C4-2B (cell line): ENCODE measurements at regions not wholly inside any gene's neighbourhood (a gene's known extent, or its start where the extent isn't known, plus 50 kb on each side); places are given as distances from the start of the nearest gene placed in this dataset.

ENCODE experiments used
- CTCF ChIP-seq: fragments of 450-650 bp; conservative IDR thresholded peaks from 2 replicates; pipeline ENCODE4 v1.5.1; 2017; ENCODE audit warnings: mild to moderate bottlenecking
- ZFX ChIP-seq: fragments of 450-650 bp; IDR thresholded peaks from 2 replicates; pipeline ENCODE4 v1.6.1; 2017

- no peak for TF ChIP-seq CTCF
- TF ChIP-seq ZFX, result no peak
Measured at GRCh38 chr10:53093878-53094277, 321.3 kb upstream of the MBL2 start.
